Vagina (tissue), 2 donors: ENCODE measurements at regions not wholly inside any gene's neighbourhood (a gene's known extent, or its start where the extent isn't known, plus 50 kb on each side); places are given as distances from the start of the nearest gene placed in this dataset.

Experiments
- POLR2AphosphoS5 ChIP-seq, 2 donors: sonication (generic); formaldehyde crosslinking; IDR thresholded peaks; one replicate each; pipeline ENCODE4 v1.9.0; 2017; ENCODE audit warnings: antibody characterized with exemption in 2 of 2, mild to moderate bottlenecking in 2 of 2, low read depth in 1 of 2; ENCODE audit not compliant: insufficient read depth in 1 of 2
- TF ChIP-seq, protein P1 (sequence below), 3 experiments: fragments of 450-650 bp in 2 of 3; fragments of 200-600 bp in 1 of 3; sonication (generic) in 1 of 3; IDR thresholded peaks; one replicate each; pipeline ENCODE4 v1.5.1; 2017 to 2019; ENCODE audit warnings: antibody characterized with exemption in 3 of 3, mild to moderate bottlenecking in 2 of 3, moderate library complexity in 2 of 3

- TF ChIP-seq, protein P1, sequence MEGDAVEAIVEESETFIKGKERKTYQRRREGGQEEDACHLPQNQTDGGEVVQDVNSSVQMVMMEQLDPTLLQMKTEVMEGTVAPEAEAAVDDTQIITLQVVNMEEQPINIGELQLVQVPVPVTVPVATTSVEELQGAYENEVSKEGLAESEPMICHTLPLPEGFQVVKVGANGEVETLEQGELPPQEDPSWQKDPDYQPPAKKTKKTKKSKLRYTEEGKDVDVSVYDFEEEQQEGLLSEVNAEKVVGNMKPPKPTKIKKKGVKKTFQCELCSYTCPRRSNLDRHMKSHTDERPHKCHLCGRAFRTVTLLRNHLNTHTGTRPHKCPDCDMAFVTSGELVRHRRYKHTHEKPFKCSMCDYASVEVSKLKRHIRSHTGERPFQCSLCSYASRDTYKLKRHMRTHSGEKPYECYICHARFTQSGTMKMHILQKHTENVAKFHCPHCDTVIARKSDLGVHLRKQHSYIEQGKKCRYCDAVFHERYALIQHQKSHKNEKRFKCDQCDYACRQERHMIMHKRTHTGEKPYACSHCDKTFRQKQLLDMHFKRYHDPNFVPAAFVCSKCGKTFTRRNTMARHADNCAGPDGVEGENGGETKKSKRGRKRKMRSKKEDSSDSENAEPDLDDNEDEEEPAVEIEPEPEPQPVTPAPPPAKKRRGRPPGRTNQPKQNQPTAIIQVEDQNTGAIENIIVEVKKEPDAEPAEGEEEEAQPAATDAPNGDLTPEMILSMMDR (IDR thresholded peaks at IDR 0.05) = no peak
- TF ChIP-seq POLR2AphosphoS5 (IDR thresholded peaks at IDR 0.05; ENCODE audit: insufficient read depth in 1 of 2, low read depth in 1 of 2) = no peak
Observed at GRCh38 chr4:23036503-23036902, 343.8 kb downstream of the GBA3 start.
